B cell (primary cell): ENCODE measurements at regions not wholly inside any gene's neighbourhood (a gene's known extent, or its start where the extent isn't known, plus 50 kb on each side); places are given as distances from the start of the nearest gene placed in this dataset.

ENCODE experiments used
- ATAC-seq: fragments of 200-7000 bp; cut with Tn5 transposase; one replicate; pipeline ENCODE4 v1.10.0; 2021; ENCODE audit warnings: low read depth, mild to moderate bottlenecking, moderate number of reproducible peaks, moderate library complexity
- CTCF ChIA-PET: fragments of 350-600 bp; sonication (Branson Sonifier 250); formaldehyde crosslinking; loops from one replicate; lab custom pipeline; 2021; ENCODE audit warnings: antibody characterized with exemption, inconsistent platforms; lab: Charles Lee
- POLR2A ChIA-PET: fragments of 350-600 bp; sonication (Branson Sonifier 250); formaldehyde crosslinking; loops from one replicate; lab custom pipeline; 2021; ENCODE audit warnings: antibody characterized with exemption; lab: Charles Lee
- DNase-seq: peaks from one replicate; pipeline ENCODE4 v3.0.0; 2013
- H2AFZ ChIP-seq: 2 replicates; pipeline ENCODE4 v1.6.1; 2012; ENCODE audit warnings: mild to moderate bottlenecking, low read depth, low read length; ENCODE audit not compliant: insufficient read depth, poor library complexity, severe bottlenecking
- H3K27ac ChIP-seq, 2 donors: 1 replicate in 1 of 2; 2 replicates in 1 of 2; pipeline ENCODE4 v1.5.1; 2012 to 2013; ENCODE audit warnings: low read length in 2 of 2, mild to moderate bottlenecking in 2 of 2, moderate library complexity in 1 of 2
- H3K27me3 ChIP-seq, 4 experiments: fragments of 200-600 bp in 1 of 4; sonication (generic) in 1 of 4; replicated peaks in 1 of 4; 1 replicate in 2 of 4; 2 replicates in 2 of 4; pipeline versions ENCODE4 v1.6.1 to v1.7.0; 2013 to 2016; ENCODE audit warnings: low read length in 3 of 4, mild to moderate bottlenecking in 2 of 4, mixed read lengths in 1 of 4, moderate library complexity in 1 of 4; ENCODE audit not compliant: insufficient read depth in 4 of 4, control insufficient read depth in 3 of 4; ENCODE audit errors: control extremely low read depth in 1 of 4
- H3K36me3 ChIP-seq, 2 experiments: replicated peaks in 1 of 2; 1 replicate in 1 of 2; 2 replicates in 1 of 2; pipeline versions ENCODE4 v1.6.1 to v1.7.1; 2013; ENCODE audit warnings: low read length in 1 of 2; ENCODE audit not compliant: insufficient read depth in 2 of 2, control insufficient read depth in 1 of 2; ENCODE audit errors: control extremely low read depth in 1 of 2, extremely low read depth in 1 of 2
- H3K4me1 ChIP-seq, 2 donors: fragments of 200-600 bp in 1 of 2; sonication (generic) in 1 of 2; 1 replicate in 1 of 2; 2 replicates in 1 of 2; pipeline versions ENCODE4 v1.5.1 to v1.6.1; 2013 to 2017; ENCODE audit warnings: low read length in 2 of 2; ENCODE audit not compliant: control insufficient read depth in 2 of 2, insufficient read depth in 2 of 2
- H3K4me2 ChIP-seq: replicated peaks from 2 replicates; pipeline ENCODE3; 2012; ENCODE audit warnings: mild to moderate bottlenecking, low read depth, low read length; ENCODE audit not compliant: poor library complexity, severe bottlenecking
- H3K4me3 ChIP-seq, 5 experiments: fragments of 200-600 bp in 1 of 5; sonication (generic) in 1 of 5; 1 replicate in 3 of 5; 2 replicates in 2 of 5; pipeline versions ENCODE4 v1.5.1 to v1.7.0; 2011 to 2016; ENCODE audit warnings: low read length in 4 of 5, mild to moderate bottlenecking in 4 of 5, low read depth in 2 of 5, control low read depth in 1 of 5, moderate library complexity in 1 of 5; ENCODE audit not compliant: insufficient read depth in 1 of 5; ENCODE audit errors: control extremely low read depth in 1 of 5, extremely low read depth in 1 of 5
- H3K79me2 ChIP-seq: fragments of 200-600 bp; sonication (generic); one replicate; pipeline ENCODE4 v1.6.0; 2016; ENCODE audit warnings: low read length; ENCODE audit not compliant: control insufficient read depth, insufficient read depth
- H3K9ac ChIP-seq: fragments of 200-600 bp; sonication (generic); 2 replicates; pipeline ENCODE4 v1.6.1; 2017; ENCODE audit warnings: mild to moderate bottlenecking, low read length, moderate library complexity
- H3K9me3 ChIP-seq, 3 donors: one replicate each; pipeline versions ENCODE4 v1.6.1 to v1.7.1; 2013; ENCODE audit warnings: low read length in 2 of 3; ENCODE audit not compliant: control insufficient read depth in 2 of 3, insufficient read depth in 1 of 3; ENCODE audit errors: control extremely low read depth in 1 of 3
- H4K20me1 ChIP-seq: 2 replicates; pipeline ENCODE4 v1.6.0; 2012; ENCODE audit warnings: mild to moderate bottlenecking, low read length; ENCODE audit not compliant: insufficient read depth, control insufficient read depth, poor library complexity, severe bottlenecking
- H3K27ac Mint-ChIP-seq: one replicate; pipeline ENCODE4 v1.8.0; 2021; ENCODE audit warnings: mixed read lengths
- H3K27me3 Mint-ChIP-seq: one replicate; pipeline ENCODE4 v1.8.0; 2021; ENCODE audit warnings: mixed read lengths
- H3K4me1 Mint-ChIP-seq: one replicate; pipeline ENCODE4 v1.8.0; 2021; ENCODE audit warnings: mixed read lengths
- H3K4me3 Mint-ChIP-seq: one replicate; pipeline ENCODE4 v1.8.0; 2021; ENCODE audit warnings: mixed read lengths
- H3K9me3 Mint-ChIP-seq: one replicate; pipeline ENCODE4 v1.8.0; 2022; ENCODE audit warnings: mixed read lengths; ENCODE audit not compliant: insufficient read depth
- CTCF ChIP-seq: fragments of 200-600 bp; IDR thresholded peaks from one replicate; pipeline ENCODE4 v1.8.0; 2022; ENCODE audit warnings: antibody characterized with exemption, mild to moderate bottlenecking
- EZH2 ChIP-seq: IDR thresholded peaks from 2 replicates; pipeline ENCODE4 v1.6.1; 2012; ENCODE audit warnings: borderline replicate concordance, low read depth, mild to moderate bottlenecking, moderate library complexity, low read length; ENCODE audit not compliant: insufficient read depth, poor library complexity, severe bottlenecking
- WGBS: methylation state at CpG from one replicate; pipeline ENCODE4 v1.1.5; 2013; ENCODE audit warnings: missing lambda C conversion rate; ENCODE audit not compliant: insufficient coverage; 5-methylcytosine and 5-hydroxymethylcytosine counted together
- intact Hi-C: fragments of 100-400 bp; cut with micrococcal nuclease; formaldehyde crosslinking; loops from one replicate; pipeline ENCODE4 v1.10.0; 2022

DNA sequence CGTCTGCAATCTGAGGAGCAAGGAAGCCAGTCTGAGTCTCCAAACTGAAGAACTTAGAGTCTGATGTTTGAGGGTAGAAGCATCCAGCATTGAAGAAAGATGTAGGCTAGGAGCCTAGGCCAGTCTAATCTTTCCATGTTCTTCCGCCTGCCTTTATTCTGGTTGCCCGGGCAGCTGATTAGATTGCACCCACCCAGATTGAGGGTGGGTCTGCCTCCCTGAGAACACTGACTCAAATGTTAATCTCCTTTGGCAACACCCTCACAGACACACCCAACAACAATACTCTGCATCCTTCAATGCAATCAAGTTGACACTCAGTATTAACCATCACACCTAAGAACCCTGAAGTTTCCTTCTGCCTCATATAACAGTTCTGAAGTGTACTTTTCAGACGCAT, 350.1 kb downstream of the RFPL4B start:
- DNase-seq, result no peak
- H3K9me3 Mint-ChIP-seq, result no peaks in the 10 kb centered on the region
- H3K27me3 ChIP-seq, result no peaks in the 10 kb centered on the region
- H3K9me3 ChIP-seq, result no peaks in the 10 kb centered on the region
- TF ChIP-seq CTCF (no peak), EZH2 (no peak)
- no peaks in the 10 kb centered on the region for H3K27me3 Mint-ChIP-seq
- no peaks in the 10 kb centered on the region for H4K20me1 ChIP-seq
- H3K27ac ChIP-seq, result no peak overlapping the region
- H3K4me3 ChIP-seq, result no peak overlapping the region
- H3K4me1 Mint-ChIP-seq, result no peaks in the 10 kb centered on the region
- POLR2A ChIA-PET, result no interaction called here
- H3K9ac ChIP-seq, result no peak overlapping the region
- H3K27ac Mint-ChIP-seq, result no peak overlapping the region
- no peak for ATAC-seq
- CTCF ChIA-PET, result no interaction called here
- no peaks in the 10 kb centered on the region for H3K79me2 ChIP-seq
- no peak overlapping the region for H2AFZ ChIP-seq
- H3K4me3 Mint-ChIP-seq, result no peak overlapping the region
- no peaks in the 10 kb centered on the region for H3K4me1 ChIP-seq
- H3K4me2 ChIP-seq, result no peak overlapping the region
- no peaks in the 10 kb centered on the region for H3K36me3 ChIP-seq
- intact Hi-C loops, result no loop called here
- 100% methylated on average over 3 of the region's 4 CpGs for WGBS

GRCh38 chr6:112701201-112701600, 354.1 kb downstream of the RFPL4B start:
- H3K4me3 ChIP-seq, result no peak overlapping the region
- no peaks in the 10 kb centered on the region for H3K27me3 Mint-ChIP-seq
- no peaks in the 10 kb centered on the region for H3K9me3 Mint-ChIP-seq
- H3K36me3 ChIP-seq, result no peaks in the 10 kb centered on the region
- TF ChIP-seq CTCF, result no peak
- TF ChIP-seq EZH2, result no peak
- ATAC-seq (no peak), DNase-seq (no peak)
- no peak overlapping the region for H3K9ac ChIP-seq
- no peaks in the 10 kb centered on the region for H3K4me1 ChIP-seq
- H3K27me3 ChIP-seq, result no peaks in the 10 kb centered on the region
- ChIA-PET CTCF (no interaction called here), POLR2A (no interaction called here)
- H3K4me1 Mint-ChIP-seq, result no peaks in the 10 kb centered on the region
- H3K27ac Mint-ChIP-seq, result no peak overlapping the region
- H3K4me3 Mint-ChIP-seq, result no peak overlapping the region
- 95% methylated on average over 5 of the region's 5 CpGs for WGBS
- intact Hi-C loops, result no loop called here
- H3K79me2 ChIP-seq, result no peaks in the 10 kb centered on the region
- no peak overlapping the region for H3K4me2 ChIP-seq
- H4K20me1 ChIP-seq, result no peaks in the 10 kb centered on the region
- H2AFZ ChIP-seq, result no peak overlapping the region
- no peaks in the 10 kb centered on the region for H3K9me3 ChIP-seq
- H3K27ac ChIP-seq, result no peak overlapping the region
